ENCODE measurements at regions not wholly inside any gene's neighbourhood (a gene's known extent, or its start where the extent isn't known, plus 50 kb on each side); places are given as distances from the start of the nearest gene placed in this dataset.
"Not testable (repeated sequence)": the region's sequence is repeated elsewhere in the genome, so short reads cannot be mapped to it uniquely, and the experiment has no call there.

DNA sequence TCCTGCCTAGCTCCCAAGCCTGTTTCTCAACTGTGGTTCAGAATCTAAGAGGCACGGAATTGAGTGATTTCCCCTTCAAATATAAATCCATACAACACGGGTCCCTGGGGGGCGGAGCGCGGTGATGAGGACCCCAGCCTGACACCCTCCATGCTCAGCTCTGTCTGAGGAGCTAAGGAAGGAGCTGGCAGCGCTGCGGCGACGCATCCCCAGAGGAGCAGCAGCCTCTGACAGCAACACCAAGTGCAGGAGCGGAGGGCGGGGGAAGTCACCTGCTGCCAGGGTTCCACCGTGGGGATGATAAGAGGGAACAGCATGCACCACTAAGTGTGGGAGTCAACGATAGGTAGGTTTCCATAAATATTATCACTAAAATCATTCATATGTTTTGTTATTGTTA lies 72.6 kb upstream of the VWC2 start:
- no peaks in the 10 kb centered on the region for H3K36me3 ChIP-seq
- H3K9me3 ChIP-seq: no peaks in the 10 kb centered on the region
- DNase-seq: no peak
- H3K27me3 ChIP-seq: no peaks in the 10 kb centered on the region
- H3K4me3 ChIP-seq: no peak overlapping the region

DNA sequence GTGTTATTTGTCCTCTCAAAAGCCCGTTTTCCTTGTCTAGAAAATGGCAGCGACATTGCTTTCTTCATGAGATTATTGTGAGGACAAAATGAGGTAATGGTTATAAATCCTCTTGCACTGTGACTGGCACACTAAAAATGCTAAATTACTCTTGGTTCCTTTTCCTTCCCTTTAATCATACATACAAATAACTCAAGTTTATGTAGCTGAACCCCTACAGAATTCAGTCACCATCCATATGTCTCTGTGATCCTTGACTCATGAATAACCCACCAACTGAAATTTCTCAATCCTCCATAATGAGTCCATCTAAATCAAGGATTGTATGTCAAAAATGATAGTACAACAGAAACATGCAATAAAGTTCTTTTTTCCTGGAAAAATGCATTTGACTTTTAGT lies 71.3 kb upstream of the VWC2 start:
- DNase-seq: no peak
- Histone ChIP-seq H3K9me3 (no peaks in the 10 kb centered on the region), H3K27me3 (no peaks in the 10 kb centered on the region)

DNA sequence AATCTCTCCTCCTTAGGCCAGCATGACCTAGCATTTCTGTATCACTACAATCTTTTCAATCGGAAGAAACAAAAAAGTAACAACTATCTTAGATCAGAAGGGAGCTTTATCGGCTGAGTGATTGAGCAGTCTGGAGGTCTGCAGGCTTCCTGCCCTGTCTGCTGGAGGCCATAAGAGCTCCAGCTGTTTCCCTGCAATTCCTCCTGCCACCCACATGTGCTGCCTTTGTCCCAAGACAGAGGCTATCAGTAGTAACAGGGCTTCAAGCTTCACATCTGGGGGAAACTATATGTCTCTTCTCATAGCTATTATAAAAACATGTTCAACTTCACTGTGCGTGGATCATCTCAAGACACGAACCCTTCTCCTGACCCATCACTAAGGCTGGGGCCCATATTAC lies 70.1 kb upstream of the VWC2 start:
- no peaks in the 10 kb centered on the region for H3K27me3 ChIP-seq
- no peaks in the 10 kb centered on the region for H3K36me3 ChIP-seq
- no peak for DNase-seq
- H3K9me3 ChIP-seq: no peaks in the 10 kb centered on the region
- H3K4me3 ChIP-seq: no peak overlapping the region

More for the DNA sequence above, 71.3 kb upstream of the VWC2 start:
- no peaks in the 10 kb centered on the region for H3K36me3 ChIP-seq
- H3K4me3 ChIP-seq: no peak overlapping the region

- H3K9me3 ChIP-seq: no peaks in the 10 kb centered on the region
- no peaks in the 10 kb centered on the region for H3K27me3 ChIP-seq
- no peak overlapping the region for H3K4me3 ChIP-seq
- DNase-seq: no peak
- H3K36me3 ChIP-seq: no peaks in the 10 kb centered on the region
These were observed 69.6 kb upstream of the VWC2 start for GRCh38 chr7:49703881-49704280.

- DNase-seq: no peak
- H3K27me3 ChIP-seq: no peaks in the 10 kb centered on the region
- H3K9me3 ChIP-seq: no peaks in the 10 kb centered on the region
- H3K4me3 ChIP-seq: no peak overlapping the region
- no peaks in the 10 kb centered on the region for H3K36me3 ChIP-seq
These were observed 67.3 kb upstream of the VWC2 start for GRCh38 chr7:49706106-49706505.

DNA sequence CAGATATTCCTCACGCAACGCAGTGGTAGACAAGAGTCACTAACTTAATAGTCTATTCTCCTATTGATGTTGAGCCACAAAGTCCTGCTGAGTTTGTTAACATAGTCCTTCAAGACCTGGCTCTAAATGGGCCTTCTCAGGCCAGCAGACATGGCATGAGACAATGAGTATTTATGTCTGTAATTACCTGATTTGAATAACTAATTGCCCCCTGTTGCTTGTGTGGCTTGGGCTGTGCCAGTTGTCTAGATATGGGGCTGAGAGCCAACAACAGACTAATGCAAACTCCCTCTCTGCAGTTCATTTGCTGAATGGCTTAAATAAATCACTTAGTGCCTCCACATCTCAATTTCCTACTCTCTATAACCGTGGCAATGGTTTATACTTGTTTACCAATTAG lies 65.5 kb upstream of the VWC2 start:
- H3K4me3 ChIP-seq: no peak overlapping the region
- no peaks in the 10 kb centered on the region for H3K36me3 ChIP-seq
- no peak for DNase-seq
- H3K9me3 ChIP-seq: no peaks in the 10 kb centered on the region
- no peaks in the 10 kb centered on the region for H3K27me3 ChIP-seq

DNA sequence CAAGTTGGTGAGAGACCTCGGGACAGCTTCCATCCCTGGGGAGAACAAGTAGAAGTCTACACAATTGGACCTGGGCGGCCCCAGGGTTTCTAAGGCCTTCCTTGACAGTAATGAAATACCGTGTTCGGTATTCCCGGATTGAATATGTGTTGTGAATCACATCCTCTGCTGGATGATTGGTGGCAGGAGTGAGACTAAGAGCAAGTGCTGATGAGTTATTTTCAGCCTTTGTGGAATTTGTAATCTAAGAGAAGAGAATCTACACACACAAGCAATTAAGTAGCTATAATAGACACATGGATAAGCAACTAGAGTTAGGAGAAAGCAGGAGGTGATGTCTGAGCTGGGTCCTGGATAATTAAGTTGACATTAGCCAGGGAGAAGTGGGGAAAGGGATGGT lies 64.8 kb upstream of the VWC2 start:
- Histone ChIP-seq H3K4me3 (no peak overlapping the region), H3K9me3 (no peaks in the 10 kb centered on the region), H3K27me3 (no peaks in the 10 kb centered on the region), H3K36me3 (no peaks in the 10 kb centered on the region)
- DNase-seq: no peak

GRCh38 chr7:49711072-49711723 lies 62.2 kb upstream of the VWC2 start:
- H3K36me3 ChIP-seq, H3K4me3 ChIP-seq, H3K9me3 ChIP-seq, DNase-seq, H3K27me3 ChIP-seq: not testable (repeated sequence)

GRCh38 chr7:49714182-49714581 lies 59.3 kb upstream of the VWC2 start:
- no peak for DNase-seq
- no peak overlapping the region for H3K4me3 ChIP-seq
- H3K36me3 ChIP-seq: no peaks in the 10 kb centered on the region
- H3K9me3 ChIP-seq: no peaks in the 10 kb centered on the region
- H3K27me3 ChIP-seq: no peaks in the 10 kb centered on the region

DNA sequence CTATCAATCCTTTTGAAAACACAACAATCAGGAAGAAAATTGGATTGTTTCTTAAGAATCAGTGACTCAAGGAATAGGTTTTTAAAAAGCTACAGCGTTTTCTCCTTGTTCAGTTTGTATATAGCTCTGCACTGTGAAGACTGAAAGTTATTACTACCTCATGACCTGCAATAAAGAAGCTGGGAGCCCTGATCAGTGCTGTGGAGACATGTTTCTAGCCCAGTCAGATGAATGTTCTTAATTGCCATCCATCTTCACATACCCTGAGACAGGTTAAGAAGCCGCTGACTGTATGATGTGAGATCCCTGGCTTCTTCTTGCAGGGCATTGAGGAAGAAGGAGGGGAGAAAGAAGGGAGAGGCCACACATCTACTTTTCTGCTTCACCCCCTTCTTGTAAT lies 58.0 kb upstream of the VWC2 start:
- DNase-seq: no peak
- Histone ChIP-seq H3K9me3 (no peaks in the 10 kb centered on the region), H3K4me3 (no peak overlapping the region), H3K27me3 (no peaks in the 10 kb centered on the region), H3K36me3 (no peaks in the 10 kb centered on the region)

DNA sequence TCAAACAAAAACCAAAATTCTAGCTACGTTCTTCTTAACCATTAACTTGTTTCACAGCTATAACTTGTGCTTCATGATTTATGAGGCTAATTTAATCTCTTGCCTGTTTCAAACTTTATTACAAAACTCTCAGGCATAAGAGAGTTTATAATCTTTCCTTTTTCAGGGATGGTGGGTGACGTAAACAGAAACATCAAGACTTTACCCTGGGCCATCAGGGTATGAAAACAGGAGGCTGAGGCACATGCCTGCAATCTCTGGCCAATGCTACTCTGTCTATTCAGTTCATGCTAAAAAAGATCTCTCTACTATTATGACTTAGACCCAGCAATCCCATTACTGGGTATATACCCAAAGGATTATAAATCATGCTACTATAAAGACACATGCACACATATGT lies 55.9 kb upstream of the VWC2 start:
- Histone ChIP-seq H3K4me3 (no peak overlapping the region), H3K27me3 (no peaks in the 10 kb centered on the region), H3K9me3 (no peaks in the 10 kb centered on the region), H3K36me3 (no peaks in the 10 kb centered on the region)
- DNase-seq: no peak

- Histone ChIP-seq H3K36me3 (no peaks in the 10 kb centered on the region), H3K27me3 (no peaks in the 10 kb centered on the region), H3K4me3 (no peak overlapping the region), H3K9me3 (no peaks in the 10 kb centered on the region)
- DNase-seq: no peak
These were observed 54.7 kb upstream of the VWC2 start for GRCh38 chr7:49718760-49719159.

DNA sequence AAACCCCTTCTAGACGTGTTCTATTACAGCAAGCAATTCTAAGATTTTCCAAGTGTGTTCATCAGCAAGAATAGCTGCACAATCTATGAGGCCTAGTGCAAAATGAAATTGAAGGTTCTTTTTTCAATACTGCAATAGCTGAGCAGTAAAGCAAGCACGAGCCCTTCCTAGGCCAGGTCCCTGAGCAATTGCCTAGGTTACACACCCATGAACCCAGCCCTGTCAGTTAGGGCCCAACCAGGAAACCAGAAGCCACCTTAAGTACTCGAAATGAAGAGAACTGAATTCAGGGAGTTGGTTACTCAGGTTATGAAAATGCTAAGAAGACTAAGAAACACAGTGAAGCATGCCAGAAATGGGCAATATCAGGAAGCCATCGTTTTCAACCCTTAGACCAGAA lies 52.0 kb upstream of the VWC2 start:
- Histone ChIP-seq H3K4me3 (no peak overlapping the region), H3K36me3 (no peaks in the 10 kb centered on the region), H3K9me3 (no peaks in the 10 kb centered on the region), H3K27me3 (no peaks in the 10 kb centered on the region)
- no peak for DNase-seq

All from MG63 (cell line).